SH-SY5Y (cell line): ENCODE measurements at regions not wholly inside any gene's neighbourhood (a gene's known extent, or its start where the extent isn't known, plus 50 kb on each side); places are given as distances from the start of the nearest gene placed in this dataset.

Experiments used
- GATA2 ChIP-seq: IDR thresholded peaks from 2 replicates; pipeline ENCODE4 v1.6.1; 2011; ENCODE audit warnings: mild to moderate bottlenecking, low read depth, low read length
- GATA3 ChIP-seq: IDR thresholded peaks from 2 replicates; pipeline ENCODE4 v1.6.1; 2011; ENCODE audit warnings: low read depth, mild to moderate bottlenecking, low read length, moderate library complexity

DNA sequence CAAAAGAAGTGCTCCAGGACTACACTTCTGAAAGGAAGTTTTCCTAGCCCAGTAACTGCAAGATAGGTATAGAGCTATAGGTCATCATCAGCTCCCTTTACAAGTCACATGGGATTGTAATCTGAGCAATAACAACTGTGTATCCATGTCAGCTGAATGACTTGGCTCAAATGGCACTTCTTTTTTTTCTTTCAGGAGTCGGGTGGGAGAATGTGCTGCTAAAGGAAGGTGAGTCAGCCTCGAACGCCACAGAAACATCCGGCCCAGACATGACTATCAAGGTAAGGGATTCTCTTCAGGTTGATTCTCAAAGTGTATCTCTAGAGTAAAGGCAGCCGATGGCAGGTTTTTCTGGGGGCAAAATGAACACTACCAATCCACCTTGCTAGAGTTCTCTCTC lies 192.2 kb downstream of the C9orf152 start:
- TF ChIP-seq GATA2 (no peak), GATA3 (no peak)
